H4 (cell line): ENCODE measurements at regions not wholly inside any gene's neighbourhood (a gene's known extent, or its start where the extent isn't known, plus 50 kb on each side); places are given as distances from the start of the nearest gene placed in this dataset.

ENCODE experiments used
- DNase-seq: peaks from one replicate; pipeline ENCODE4 v3.0.0-alpha.2; 2015; ENCODE audit warnings: low spot score

DNA sequence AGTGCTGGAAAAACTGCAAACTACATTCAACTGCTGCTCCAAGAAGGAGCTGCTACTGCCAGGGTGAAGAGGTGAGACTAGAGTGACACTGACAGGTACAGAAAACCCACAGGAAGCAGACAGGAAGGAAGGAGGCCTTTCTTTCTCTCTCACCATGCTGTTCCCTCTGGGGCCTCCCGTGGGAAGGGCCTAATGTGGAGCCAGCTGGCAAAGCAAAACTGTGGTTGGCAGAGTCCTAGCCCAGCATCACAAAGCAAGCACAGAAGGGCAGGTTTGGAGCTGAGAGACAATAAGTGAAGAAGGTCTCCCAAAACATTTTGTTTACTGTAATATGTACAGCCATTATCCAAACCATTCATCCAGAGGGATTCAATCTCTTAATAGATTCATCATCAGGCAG is 122.5 kb upstream of the MAX start:
- DNase-seq = peak; percentile 27

DNA sequence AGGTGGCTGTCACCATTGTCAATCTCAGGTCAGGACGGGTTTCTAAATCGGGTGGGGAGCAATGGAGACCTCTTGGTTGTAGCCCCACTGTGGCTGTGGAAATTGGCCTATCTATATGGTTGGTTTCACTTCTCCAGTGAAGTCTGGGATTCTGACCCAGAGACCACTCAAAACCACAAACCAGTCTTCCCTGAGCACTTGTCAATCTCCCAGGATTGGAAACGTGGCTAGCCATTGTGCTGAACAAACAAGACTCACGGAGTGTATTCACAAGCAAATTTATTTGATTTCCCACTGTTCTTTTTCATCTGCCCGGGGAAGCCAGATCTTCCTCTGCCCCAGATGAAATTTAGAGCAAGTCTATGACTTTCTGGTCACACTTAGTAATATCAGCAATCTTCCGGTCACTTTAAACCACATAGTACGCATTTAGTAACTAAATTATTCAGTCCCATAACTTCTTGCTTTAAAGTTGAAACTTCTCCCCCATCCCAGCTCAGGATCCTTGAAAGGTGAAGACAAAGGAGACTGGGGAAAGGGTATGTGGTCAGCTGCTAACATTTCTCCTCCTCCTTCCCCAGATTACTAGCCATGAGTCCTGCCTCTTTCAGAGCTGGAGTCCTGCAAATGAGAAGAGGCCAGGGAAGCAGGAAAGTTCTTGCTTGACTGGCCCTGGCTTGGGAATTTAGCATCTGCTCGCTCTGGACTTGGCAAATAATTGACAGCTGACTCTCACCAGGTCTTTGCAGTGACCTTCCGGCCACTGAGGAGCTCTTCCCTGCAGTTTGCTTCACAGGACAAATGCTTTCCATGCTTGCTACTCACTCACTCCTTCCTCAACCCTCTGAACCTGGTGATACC is 123.2 kb upstream of the MAX start:
- no peak for DNase-seq

DNA sequence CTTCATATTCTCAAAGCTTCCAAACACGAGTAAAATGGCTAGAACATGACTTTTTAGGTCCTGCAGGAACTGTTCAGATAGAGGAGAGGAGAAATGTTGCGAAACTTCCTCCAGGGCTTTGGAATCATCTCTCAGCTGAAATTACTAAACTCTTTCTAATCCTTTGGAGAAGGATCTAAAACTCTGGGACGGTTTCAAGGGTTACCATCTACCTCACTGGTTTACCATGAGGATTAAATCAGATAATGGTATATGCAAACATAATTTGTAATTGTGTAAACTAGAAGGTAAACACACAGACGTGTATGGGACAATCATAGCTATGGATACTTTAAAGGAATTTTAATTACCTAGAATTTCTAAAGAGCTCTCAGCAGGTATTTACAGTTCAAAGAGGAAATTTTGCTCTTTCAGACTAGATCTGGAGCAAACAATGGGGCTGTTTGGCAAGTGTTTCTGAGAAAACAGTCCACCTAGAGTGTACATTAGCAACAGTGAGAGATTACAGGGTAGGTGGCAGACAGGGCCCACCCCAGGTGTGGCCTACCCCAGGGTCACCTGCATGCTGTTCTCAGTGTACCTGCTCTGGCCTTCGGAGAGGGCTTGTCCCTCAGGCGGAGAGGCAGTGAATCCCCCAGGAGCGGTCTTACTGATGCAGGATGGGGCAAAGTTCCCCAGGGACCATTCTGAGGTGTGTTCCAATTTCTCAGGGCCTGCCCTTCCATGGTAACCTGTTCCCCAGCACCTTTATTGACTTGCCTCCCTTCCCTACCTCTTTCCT is 124.7 kb upstream of the MAX start:
- no peak for DNase-seq

DNA sequence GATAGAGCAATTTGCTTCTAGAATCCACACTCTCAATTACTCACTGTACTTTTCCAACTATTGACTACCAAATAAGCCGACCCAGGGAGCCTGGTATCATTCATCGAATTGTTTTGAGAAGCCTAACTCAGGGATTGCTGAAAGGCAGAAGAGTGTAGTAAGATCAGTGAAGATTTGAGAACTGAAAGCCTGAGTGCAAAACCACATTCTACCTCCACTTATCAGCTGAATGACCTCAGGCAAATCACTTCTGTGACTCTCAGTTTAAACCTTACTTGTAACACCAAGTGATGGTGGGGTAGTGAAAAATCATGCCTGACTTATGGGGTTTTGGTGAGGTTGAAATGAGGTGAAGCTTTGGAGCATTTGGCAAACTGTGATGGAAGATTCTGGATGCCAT is 126.1 kb upstream of the MAX start:
- no peak for DNase-seq

DNA sequence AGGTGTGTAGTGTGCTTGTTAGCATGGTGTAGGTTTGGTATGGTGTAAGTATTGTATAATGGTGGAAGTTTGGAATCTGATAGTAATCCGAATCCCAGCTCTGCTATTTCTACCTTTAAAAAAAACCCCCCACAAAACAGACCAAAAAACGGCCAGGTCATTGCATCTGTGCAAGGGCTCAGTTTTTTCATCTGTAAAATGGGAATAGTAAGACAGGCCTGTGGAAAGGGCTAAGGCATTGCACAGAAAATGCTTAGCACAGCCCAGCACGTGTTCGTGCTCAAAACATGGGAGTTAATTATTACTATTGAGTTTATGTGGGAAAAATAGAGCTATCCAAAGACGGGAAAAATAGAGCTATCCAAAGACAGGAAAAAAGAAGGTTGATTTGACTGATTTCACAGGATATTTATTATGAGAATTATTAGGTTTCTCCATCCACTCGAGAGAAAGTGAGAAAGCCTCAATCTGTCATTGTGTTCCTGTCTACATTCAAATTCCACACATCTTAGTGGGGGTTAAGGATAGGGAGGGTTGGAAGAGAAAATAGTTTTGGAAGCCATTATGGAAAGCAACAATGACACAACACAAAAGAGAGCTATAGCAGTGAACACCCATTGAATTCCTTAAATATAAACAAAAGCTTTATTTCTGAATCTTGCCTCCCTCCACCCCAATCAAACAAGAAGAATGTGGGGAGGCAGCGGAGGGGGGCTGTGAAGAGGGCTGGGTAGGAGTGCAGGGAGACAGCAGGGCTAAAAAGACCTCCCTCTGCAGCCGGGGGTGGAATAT is 126.8 kb upstream of the MAX start:
- DNase-seq = no peak

DNA sequence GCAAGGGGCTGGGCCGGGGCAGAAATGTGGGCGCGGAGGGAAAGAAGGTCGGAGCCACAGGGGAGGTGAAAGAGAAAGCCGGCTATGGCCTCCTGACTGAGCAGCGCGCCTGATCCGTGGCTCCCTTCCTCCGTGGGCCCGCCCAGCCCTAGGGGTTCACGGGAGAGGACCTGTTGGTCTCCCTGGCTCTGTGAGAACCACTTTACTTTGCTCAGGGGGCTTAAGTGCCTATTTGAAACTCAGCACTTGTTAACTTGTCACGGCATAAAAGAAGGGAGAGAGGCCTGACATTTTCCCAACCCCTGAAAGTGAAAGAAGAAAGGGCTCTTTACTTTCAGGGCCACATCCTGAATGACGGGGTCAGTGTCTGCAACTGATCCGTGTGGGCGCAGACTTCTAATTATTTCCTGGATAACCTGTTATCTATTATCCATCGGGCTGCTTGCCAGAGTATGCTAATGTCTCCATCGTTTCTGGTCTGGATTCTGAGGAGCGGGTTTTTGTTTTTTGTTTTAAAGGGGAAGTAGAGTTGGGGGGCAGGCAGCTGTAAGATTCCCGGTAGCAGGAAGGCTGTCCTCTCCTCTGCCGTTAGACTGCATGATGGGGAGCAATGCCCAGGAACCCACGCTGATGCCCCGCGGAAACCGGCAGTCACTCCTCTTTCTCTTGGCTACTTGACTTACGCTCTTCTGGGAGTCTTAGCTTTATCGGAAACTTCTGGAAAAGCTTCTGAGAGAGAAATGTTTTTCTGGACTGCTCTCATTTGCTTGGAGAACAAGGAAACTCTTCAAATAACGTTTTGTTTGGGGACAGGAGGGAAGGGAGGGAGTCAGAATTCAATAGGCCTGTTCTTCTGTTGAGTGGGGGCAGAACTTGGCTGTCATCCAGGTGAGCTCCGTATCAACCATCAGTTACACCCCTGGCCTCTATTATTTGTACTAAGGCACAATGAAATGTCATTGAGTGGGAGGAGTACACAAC is 127.7 kb upstream of the MAX start:
- no peak for DNase-seq

DNA sequence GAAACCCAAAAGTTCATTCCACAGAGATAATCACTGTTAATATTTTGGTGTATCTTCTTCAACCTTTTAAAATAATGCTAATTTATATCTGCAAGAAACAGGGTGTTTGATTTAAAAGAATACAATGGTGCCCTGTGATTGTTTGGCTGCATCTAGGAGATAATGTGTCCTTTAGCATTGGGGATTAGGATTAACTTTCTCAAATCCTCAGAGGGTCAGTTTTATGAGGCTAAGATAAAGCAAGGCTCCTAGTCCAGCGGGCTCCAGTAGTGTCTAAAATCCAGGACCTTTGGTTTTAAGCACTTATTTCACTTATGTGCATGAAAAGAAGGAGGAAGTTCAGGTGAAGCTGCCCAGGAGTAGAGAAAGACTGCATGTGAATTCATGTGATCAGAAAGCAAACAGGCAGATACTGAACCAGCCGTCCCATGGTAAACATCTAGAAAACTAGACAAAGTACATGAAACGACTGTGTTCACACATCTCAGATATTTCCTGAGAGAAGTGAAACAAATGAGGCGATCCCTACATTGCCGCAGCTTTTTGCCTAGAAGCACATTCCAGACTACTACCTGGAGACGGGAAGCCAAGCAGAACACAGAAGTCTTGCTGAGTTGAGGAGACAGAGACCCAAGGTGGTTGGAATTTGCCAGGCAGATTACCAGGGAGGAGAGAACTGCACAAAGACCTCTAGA is 129.1 kb upstream of the MAX start:
- no peak for DNase-seq

DNA sequence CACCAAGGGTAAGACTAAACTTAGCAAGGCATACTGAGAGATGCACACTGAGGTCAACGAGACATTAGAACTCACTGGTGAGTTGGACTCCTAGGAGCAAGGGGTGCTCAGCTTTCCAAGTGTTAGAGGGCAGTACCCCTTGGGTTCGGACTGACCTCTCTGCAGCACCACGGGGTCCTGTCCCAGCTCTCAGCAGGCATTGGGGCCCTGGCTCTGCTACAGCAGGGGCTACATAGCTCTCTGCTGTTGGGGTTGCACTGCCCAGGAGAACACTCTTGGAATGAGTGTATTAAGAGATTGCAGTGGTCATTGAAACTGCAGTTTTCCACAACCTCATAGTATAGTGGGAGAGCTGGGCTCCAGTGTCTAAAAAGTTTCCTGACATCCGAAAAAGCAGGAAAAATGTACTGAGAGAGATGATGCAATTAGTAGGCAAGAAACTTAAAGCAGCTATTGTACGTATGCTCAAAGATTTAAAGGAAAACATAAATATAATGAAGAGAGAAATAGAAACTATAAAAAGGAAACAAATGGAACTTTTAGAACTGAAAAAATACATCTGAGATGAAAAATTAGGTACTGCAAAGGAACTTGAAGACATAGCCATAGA is 132.5 kb upstream of the MAX start:
- no peak for DNase-seq

DNA sequence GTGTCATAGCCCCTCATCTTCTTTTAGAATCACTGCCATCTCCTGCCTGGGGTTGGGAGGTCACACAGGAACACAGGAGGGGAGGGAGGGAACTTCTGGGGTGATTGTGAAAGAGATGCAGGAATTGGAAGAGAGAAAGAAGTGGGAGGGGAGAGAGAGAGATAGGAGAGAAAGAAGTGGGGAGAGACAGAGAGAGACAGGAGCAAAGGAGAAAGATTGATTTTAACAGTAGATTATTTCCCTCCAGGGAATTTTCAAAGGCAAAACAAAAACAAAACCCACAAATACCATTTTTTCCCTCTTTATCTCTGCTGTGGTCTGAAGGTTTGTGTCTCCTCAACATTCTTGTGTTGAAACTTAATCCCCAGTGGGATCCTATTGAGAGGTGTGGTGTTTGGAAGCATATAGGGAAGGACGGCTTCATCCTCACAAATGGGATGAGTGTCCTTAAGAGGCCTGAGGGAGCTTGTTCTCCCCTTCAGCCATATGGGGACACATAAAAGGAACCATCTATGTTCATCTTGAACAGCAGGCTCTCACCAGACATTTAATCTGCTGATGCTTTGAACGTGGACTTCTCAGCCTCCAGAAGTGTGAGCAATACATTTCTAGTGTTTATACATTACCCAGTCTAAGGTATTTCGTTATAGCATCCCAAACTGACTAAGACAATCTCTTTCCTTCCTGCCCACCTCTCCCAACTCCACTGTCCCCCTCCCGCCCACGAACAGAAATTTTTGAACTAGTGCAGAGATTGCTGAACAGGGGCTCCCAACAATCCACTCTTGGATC is 134.9 kb upstream of the MAX start:
- DNase-seq = no peak

DNA sequence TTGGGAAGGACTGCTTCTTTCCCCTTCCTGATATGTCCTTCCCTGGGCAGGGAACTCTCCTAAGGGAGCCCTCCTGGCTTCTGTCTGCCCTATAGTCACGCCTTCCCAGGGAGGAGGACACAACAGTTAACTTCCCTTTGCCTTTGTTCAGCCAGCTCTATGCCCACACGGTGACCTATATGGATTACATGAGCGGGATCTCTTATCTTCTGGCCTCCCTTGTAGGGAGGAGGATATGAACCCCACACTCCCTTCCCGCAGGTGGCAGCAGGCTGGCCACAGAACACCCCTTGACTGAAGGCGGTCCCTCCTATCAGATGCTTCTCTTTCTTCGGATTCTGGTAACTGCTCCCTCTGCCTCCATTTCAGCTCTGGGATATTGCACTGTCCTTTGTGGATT is 135.6 kb upstream of the MAX start:
- DNase-seq = no peak

DNA sequence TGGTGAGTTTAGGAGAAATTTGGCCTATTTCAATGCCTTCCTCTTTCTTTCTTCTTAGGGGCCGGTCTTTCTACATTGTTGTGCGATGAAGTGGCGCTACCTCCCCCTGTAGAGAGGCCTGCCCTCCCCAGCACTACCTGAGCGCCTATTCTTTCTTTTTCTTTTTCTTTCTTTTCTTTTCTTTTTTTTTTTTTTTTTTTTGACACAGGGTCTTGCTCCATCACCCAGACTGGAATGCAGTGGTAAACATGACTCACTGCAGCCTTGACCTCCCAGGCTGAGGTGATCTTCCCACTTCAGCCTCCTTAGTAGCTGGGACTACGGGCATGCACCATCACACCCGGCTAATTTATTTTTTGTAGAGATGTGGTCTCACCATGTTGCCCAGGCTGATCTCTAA is 136.1 kb upstream of the MAX start:
- peak; percentile 73 for DNase-seq

DNA sequence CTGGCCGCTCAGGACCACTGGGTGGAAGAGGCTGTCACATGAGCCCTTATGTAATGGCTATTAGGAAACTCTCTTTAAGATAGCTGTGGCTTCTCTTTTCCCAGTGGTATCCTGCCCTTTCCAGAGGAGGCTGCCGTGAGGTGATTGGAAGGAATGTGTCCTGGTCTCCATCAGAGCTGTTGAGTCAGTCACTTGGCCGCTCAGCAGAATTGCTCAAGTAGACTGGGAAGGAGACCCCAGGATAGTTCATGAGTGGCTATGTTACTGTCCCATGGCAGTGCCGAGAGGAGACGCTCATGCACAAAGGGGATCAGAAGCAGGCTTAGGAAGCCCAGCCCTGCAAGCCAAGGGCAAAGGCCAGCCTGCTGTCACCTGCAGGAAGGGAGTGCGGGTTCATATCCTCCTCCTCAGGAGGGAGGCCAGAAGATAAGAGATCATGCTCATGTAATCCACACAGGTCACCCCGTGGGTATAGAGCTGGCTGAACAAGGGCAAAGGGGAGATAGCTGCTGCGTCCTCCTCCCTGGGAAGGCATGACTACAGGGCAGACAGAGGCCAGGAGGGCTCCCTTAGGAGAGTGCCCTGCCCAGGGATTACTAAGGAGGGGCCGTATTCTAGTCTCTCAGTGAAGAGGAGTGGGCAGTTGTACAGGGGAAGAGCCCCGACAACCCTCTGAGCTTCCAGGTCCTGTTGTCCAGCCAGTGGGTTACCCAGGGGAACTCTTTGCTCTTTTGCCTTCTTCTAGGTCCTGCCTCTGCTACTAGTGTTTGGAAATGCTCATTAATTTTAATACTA is 137.0 kb upstream of the MAX start:
- peak; percentile 48 for DNase-seq

DNA sequence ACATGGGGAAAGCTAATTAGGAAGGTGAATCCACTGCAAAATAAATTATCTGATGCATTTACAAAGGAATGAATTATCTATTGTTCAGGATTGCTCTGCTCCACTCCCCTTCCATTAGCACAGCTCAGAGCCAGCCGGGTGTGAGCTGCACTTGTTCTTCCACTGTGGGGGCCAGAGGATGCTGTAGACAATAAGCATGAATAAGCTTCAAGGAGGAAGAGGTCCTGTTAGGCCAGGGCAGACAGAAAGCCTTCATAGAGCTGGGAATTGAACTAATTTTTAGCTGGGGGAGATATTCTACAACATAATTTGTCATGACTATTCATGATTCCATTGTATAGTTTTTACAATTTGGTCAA is 137.6 kb upstream of the MAX start:
- no peak for DNase-seq

DNA sequence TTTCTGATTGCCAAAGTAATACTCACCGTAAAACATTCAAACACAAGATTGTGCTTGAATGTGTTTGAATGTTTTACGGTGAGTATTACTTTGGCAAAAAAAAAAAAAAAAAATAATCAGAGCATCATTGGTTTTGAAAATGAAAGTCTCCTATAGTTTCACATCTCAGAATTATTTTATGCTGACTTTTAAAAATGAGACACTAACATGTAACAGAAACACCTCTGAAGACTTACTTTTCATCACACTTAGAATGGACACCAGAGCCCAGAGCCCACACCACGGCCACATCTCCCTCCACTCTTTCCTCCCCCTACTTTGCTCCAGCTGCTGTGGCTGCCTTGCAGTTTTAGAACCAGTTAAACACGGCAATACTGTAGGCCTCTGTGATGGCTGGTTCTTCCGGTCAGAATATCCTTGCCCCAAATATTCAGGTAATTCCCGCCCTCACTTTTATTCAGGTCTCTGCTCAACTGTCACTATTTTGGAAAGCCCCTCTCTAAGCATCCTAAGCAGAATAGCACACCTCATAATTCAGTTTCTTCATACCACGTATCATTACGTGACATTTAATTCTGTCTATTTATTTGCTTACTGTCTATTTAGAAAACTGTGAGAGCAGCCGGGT is 138.9 kb upstream of the MAX start:
- no peak for DNase-seq

DNA sequence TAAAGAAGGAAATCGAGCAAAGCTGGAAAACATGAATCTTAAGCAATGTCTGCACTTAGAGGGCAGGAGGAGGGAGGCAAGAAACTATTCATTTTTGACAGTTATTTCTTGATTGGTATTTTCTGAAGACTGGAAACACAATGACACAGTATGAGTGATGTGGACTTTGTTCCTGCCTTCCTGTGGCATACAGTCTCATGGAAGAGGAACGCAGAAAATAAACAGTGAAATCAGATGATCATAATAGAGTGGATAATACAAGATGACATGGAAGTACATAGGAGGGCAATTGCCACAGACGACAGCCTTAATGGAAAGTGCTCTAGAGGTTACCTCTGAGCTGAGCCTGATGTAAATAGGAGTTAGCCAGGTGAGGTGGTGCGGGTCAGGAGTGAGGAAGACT is 140.4 kb upstream of the MAX start:
- DNase-seq = no peak

DNA sequence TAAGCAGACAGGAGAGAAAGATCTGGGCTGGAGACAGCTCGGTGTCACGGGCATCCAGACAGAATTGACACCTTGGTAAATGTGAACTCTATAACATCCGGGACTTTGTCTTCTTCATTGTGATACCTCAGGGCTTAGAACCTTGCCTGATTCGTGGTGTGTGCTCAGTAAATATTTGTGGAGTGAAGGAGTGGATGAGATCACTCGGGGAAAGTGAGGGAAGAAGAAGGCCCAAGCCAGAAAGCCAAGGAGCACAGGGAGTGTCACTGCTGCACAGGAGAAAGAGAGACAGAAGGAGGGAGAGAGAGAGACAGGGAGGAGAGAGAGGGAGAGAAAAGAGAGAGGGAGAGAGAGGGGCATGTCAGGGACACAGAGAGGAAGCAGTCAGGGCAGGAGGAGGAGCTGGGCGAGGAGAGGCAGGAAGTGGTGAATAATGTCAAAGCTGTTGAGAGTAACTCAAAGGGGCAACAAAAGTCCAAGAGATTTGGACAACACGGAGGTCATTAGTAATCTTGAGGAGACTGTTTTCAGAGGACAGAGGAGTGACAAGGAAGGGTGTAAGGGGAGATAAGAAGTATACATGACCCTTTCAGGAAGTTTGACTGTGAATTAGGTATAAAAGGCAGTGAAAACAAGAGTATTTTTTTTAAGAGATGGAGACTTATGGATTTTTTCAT is 141.6 kb upstream of the MAX start:
- DNase-seq = no peak

DNA sequence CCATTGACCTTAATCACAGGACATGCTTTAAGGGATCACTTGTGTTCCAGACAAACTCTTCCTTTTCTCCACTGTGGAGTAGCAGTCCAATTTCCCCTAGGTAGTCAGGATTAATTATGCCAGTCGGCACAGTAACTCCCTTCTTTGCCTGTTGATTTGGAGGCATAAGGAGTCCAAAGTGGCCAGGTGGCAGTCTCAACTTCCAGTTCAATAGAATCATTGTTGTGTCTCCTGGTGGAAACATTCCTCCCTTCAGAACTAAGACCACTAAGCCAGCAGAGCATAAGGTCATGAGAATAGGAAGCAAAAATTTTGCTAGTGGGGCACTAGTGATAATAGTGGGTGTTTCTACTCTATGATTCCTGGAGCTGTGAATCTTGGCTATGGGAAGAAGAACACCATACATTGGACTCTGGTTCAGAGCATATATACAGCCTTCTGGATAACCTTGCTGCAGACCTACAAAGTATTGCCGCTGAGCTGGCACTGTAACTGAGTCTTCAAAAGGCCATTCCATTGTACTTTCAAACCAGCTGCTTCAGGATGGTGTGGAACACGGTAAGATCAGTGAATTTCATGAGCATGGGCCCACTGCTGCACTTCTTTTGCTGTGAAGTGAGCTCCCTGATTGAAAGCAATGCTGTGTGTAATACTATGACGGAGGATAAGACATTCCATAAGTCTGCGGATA is 147.3 kb upstream of the MAX start:
- DNase-seq = no peak
